ENCODE measurements at regions not wholly inside any gene's neighbourhood (a gene's known extent, or its start where the extent isn't known, plus 50 kb on each side); places are given as distances from the start of the nearest gene placed in this dataset.

DNA sequence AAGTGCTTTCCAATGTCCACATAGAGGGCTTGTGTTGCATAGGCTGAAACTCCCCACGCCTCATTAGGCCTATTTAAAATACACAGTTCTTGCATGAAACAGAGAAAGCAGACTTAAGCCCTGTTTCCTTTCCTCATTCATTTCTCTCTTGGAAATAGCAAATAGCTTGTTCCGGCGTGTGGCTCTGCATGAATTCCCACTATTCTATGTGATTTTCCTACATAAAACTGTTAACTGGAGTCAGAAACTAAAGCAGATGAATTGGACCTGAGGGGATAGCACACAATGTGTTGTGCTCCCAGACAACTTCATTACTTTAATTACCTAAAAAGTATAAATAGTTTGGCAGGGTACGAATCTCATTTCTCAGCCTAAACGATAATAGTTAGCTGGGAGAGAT, 981.5 kb downstream of the SORCS1 start:
- TF ChIP-seq, protein P1, sequence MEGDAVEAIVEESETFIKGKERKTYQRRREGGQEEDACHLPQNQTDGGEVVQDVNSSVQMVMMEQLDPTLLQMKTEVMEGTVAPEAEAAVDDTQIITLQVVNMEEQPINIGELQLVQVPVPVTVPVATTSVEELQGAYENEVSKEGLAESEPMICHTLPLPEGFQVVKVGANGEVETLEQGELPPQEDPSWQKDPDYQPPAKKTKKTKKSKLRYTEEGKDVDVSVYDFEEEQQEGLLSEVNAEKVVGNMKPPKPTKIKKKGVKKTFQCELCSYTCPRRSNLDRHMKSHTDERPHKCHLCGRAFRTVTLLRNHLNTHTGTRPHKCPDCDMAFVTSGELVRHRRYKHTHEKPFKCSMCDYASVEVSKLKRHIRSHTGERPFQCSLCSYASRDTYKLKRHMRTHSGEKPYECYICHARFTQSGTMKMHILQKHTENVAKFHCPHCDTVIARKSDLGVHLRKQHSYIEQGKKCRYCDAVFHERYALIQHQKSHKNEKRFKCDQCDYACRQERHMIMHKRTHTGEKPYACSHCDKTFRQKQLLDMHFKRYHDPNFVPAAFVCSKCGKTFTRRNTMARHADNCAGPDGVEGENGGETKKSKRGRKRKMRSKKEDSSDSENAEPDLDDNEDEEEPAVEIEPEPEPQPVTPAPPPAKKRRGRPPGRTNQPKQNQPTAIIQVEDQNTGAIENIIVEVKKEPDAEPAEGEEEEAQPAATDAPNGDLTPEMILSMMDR (IDR thresholded peaks at IDR 0.05): no peak
- no peak for TF ChIP-seq SP1 (CRISPR knock-in tag; conservative IDR thresholded peaks at IDR 0.05)
- TF ChIP-seq, protein P2, sequence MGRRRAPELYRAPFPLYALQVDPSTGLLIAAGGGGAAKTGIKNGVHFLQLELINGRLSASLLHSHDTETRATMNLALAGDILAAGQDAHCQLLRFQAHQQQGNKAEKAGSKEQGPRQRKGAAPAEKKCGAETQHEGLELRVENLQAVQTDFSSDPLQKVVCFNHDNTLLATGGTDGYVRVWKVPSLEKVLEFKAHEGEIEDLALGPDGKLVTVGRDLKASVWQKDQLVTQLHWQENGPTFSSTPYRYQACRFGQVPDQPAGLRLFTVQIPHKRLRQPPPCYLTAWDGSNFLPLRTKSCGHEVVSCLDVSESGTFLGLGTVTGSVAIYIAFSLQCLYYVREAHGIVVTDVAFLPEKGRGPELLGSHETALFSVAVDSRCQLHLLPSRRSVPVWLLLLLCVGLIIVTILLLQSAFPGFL (CRISPR knock-in tag; IDR thresholded peaks at IDR 0.05; ENCODE audit: borderline replicate concordance): no peak
- TF ChIP-seq ETV6 (CRISPR knock-in tag; IDR thresholded peaks at IDR 0.05): no peak
- TF ChIP-seq, protein P3, sequence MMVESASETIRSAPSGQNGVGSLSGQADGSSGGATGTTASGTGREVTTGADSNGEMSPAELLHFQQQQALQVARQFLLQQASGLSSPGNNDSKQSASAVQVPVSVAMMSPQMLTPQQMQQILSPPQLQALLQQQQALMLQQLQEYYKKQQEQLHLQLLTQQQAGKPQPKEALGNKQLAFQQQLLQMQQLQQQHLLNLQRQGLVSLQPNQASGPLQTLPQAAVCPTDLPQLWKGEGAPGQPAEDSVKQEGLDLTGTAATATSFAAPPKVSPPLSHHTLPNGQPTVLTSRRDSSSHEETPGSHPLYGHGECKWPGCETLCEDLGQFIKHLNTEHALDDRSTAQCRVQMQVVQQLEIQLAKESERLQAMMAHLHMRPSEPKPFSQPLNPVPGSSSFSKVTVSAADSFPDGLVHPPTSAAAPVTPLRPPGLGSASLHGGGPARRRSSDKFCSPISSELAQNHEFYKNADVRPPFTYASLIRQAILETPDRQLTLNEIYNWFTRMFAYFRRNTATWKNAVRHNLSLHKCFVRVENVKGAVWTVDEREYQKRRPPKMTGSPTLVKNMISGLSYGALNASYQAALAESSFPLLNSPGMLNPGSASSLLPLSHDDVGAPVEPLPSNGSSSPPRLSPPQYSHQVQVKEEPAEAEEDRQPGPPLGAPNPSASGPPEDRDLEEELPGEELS (CRISPR knock-in tag; IDR thresholded peaks at IDR 0.05): no peak
- TF ChIP-seq ESRRA (CRISPR knock-in tag; IDR thresholded peaks at IDR 0.05; ENCODE audit: borderline replicate concordance): no peak
